ENCODE measurements at regions not wholly inside any gene's neighbourhood (a gene's known extent, or its start where the extent isn't known, plus 50 kb on each side); places are given as distances from the start of the nearest gene placed in this dataset.

- Histone ChIP-seq H3K4me1 (peaks cover 24% of the 10 kb centered on the region), H3K9me3 (no peaks in the 10 kb centered on the region), H3K36me3 (ENCODE audit: control insufficient read depth, insufficient read depth, low read length) (no peaks in the 10 kb centered on the region), H3K27me3 (replicated peaks; ENCODE audit: control insufficient read depth, insufficient read depth, low read length) (no peaks in the 10 kb centered on the region), H3K4me3 (ENCODE audit: low read depth, low read length) (no peak overlapping the region)
- CTCF ChIA-PET: no interaction called here
- no peak for TF ChIP-seq CTCF (IDR thresholded peaks at IDR 0.05; ENCODE audit: insufficient read depth in 1 of 2, low read depth in 1 of 2, low read length in 1 of 2, severe bottlenecking in 1 of 2, unreplicated experiment in 1 of 2)
- H3K4me1 Mint-ChIP-seq (ENCODE audit: low read depth, unreplicated experiment): peaks cover 26% of the 10 kb centered on the region
- DNase-seq: no peak
- H3K4me3 Mint-ChIP-seq (ENCODE audit: unreplicated experiment): no peak overlapping the region
- POLR2A ChIA-PET: no interaction called here
- BruUV-seq (replicated peaks): no TSS peak
- H3K27ac Mint-ChIP-seq (ENCODE audit: unreplicated experiment): peak overlapping the region; percentile 8
- intact Hi-C loops (cut with micrococcal nuclease; ENCODE audit: unreplicated experiment): no loop called here
- no peaks in the 10 kb centered on the region for H3K27me3 Mint-ChIP-seq (ENCODE audit: insufficient read depth, unreplicated experiment)
- peaks cover 14% of the 10 kb centered on the region for H3K9me3 Mint-ChIP-seq (ENCODE audit: unreplicated experiment)
- H3K36me3 Mint-ChIP-seq (ENCODE audit: insufficient read depth, unreplicated experiment): no peaks in the 10 kb centered on the region
These were observed 419.5 kb upstream of the ARGLU1 start for GRCh38 chr13:106987427-106987785.

- POLR2A ChIA-PET: no interaction called here
- no peaks in the 10 kb centered on the region for H3K27me3 Mint-ChIP-seq (ENCODE audit: insufficient read depth, unreplicated experiment)
These were observed 418.9 kb upstream of the ARGLU1 start for GRCh38 chr13:106986687-106987426.

GRCh38 chr13:106986033-106986484 is 418.1 kb upstream of the ARGLU1 start:
- no peaks in the 10 kb centered on the region for H3K27me3 Mint-ChIP-seq (ENCODE audit: insufficient read depth, unreplicated experiment)
- no peaks in the 10 kb centered on the region for H3K36me3 Mint-ChIP-seq (ENCODE audit: insufficient read depth, unreplicated experiment)
- peaks cover 24% of the 10 kb centered on the region for H3K4me1 ChIP-seq
- DNase-seq: no peak
- H3K9me3 Mint-ChIP-seq (ENCODE audit: unreplicated experiment): peaks cover 26% of the 10 kb centered on the region
- TF ChIP-seq CTCF (IDR thresholded peaks at IDR 0.05; ENCODE audit: insufficient read depth in 1 of 2, low read depth in 1 of 2, low read length in 1 of 2, severe bottlenecking in 1 of 2, unreplicated experiment in 1 of 2): no peak
- no peaks in the 10 kb centered on the region for H3K36me3 ChIP-seq (ENCODE audit: control insufficient read depth, insufficient read depth, low read length)
- BruUV-seq (replicated peaks): no TSS peak
- no peak overlapping the region for H3K4me3 ChIP-seq (ENCODE audit: low read depth, low read length)
- H3K27me3 ChIP-seq (replicated peaks; ENCODE audit: control insufficient read depth, insufficient read depth, low read length): no peaks in the 10 kb centered on the region
- H3K4me1 Mint-ChIP-seq (ENCODE audit: low read depth, unreplicated experiment): peaks cover 37% of the 10 kb centered on the region
- ChIA-PET CTCF (no interaction called here), POLR2A (no interaction called here)
- H3K9me3 ChIP-seq: no peaks in the 10 kb centered on the region
- intact Hi-C loops (cut with micrococcal nuclease; ENCODE audit: unreplicated experiment): no loop called here
- peak overlapping the region; percentile 8 for H3K27ac Mint-ChIP-seq (ENCODE audit: unreplicated experiment)
- H3K4me3 Mint-ChIP-seq (ENCODE audit: unreplicated experiment): no peak overlapping the region

More at GRCh38 chr13:106986687-106987426, 418.9 kb upstream of the ARGLU1 start:
- no peaks in the 10 kb centered on the region for H3K9me3 ChIP-seq
- Mint-ChIP-seq H3K9me3 (ENCODE audit: unreplicated experiment) (peaks cover 19% of the 10 kb centered on the region), H3K36me3 (ENCODE audit: insufficient read depth, unreplicated experiment) (no peaks in the 10 kb centered on the region), H3K27ac (ENCODE audit: unreplicated experiment) (peak overlapping the region; percentile 8), H3K4me1 (ENCODE audit: low read depth, unreplicated experiment) (peaks cover 32% of the 10 kb centered on the region), H3K4me3 (ENCODE audit: unreplicated experiment) (no peak overlapping the region)
- DNase-seq: peak in 1 of 2 experiments; percentile 23
- intact Hi-C loops (cut with micrococcal nuclease; ENCODE audit: unreplicated experiment): no loop called here
- TF ChIP-seq CTCF (IDR thresholded peaks at IDR 0.05; ENCODE audit: insufficient read depth in 1 of 2, low read depth in 1 of 2, low read length in 1 of 2, severe bottlenecking in 1 of 2, unreplicated experiment in 1 of 2): no peak
- peaks cover 24% of the 10 kb centered on the region for H3K4me1 ChIP-seq
- no peak overlapping the region for H3K4me3 ChIP-seq (ENCODE audit: low read depth, low read length)
- H3K36me3 ChIP-seq (ENCODE audit: control insufficient read depth, insufficient read depth, low read length): no peaks in the 10 kb centered on the region
- H3K27me3 ChIP-seq (replicated peaks; ENCODE audit: control insufficient read depth, insufficient read depth, low read length): no peaks in the 10 kb centered on the region
- no TSS peak for BruUV-seq (replicated peaks)
- CTCF ChIA-PET: no interaction called here
